Nephron progenitor cell (in vitro differentiated cells): ENCODE measurements at regions not wholly inside any gene's neighbourhood (a gene's known extent, or its start where the extent isn't known, plus 50 kb on each side); places are given as distances from the start of the nearest gene placed in this dataset.
"Not testable (repeated sequence)": the region's sequence is repeated elsewhere in the genome, so short reads cannot be mapped to it uniquely, and the experiment has no call there.

ENCODE experiments used
- DNase-seq: peaks from one replicate; pipeline ENCODE4 v3.0.0; 2021
- H3K27ac Mint-ChIP-seq: 2 replicates; pipeline ENCODE4 v1.8.0; 2021; ENCODE audit warnings: mild to moderate bottlenecking, moderate library complexity, mixed read lengths
- H3K27me3 Mint-ChIP-seq: 2 replicates; pipeline ENCODE4 v1.8.0; 2021; ENCODE audit warnings: mild to moderate bottlenecking, low read depth, mixed read lengths; ENCODE audit not compliant: poor library complexity
- H3K36me3 Mint-ChIP-seq: 2 replicates; pipeline ENCODE4 v1.8.0; 2021; ENCODE audit warnings: low read depth, mixed read lengths
- H3K4me1 Mint-ChIP-seq: 2 replicates; pipeline ENCODE4 v1.8.0; 2021; ENCODE audit warnings: mixed read lengths
- H3K4me3 Mint-ChIP-seq: 2 replicates; pipeline ENCODE4 v1.8.0; 2021; ENCODE audit warnings: mild to moderate bottlenecking, moderate library complexity, mixed read lengths
- H3K9me3 Mint-ChIP-seq: 2 replicates; pipeline ENCODE4 v1.8.0; 2021; ENCODE audit warnings: mild to moderate bottlenecking, moderate library complexity, mixed read lengths
- CTCF ChIP-seq: fragments of 200-600 bp; sonication (generic); IDR thresholded peaks from 2 replicates; pipeline ENCODE4 v1.5.0; 2021; ENCODE audit warnings: antibody characterized with exemption

- H3K4me1 Mint-ChIP-seq = no peaks in the 10 kb centered on the region
- H3K4me3 Mint-ChIP-seq = no peak overlapping the region
Measured at GRCh38 chr3:167051421-167051820, 328.7 kb downstream of the ZBBX start.

GRCh38 chr3:167033866-167034265 is 346.2 kb downstream of the ZBBX start:
- H3K27ac Mint-ChIP-seq = no peak overlapping the region
- no peaks in the 10 kb centered on the region for H3K27me3 Mint-ChIP-seq
- no peak for DNase-seq
- no peaks in the 10 kb centered on the region for H3K4me1 Mint-ChIP-seq
- TF ChIP-seq CTCF = no peak
- H3K9me3 Mint-ChIP-seq = no peaks in the 10 kb centered on the region
- H3K36me3 Mint-ChIP-seq = no peaks in the 10 kb centered on the region
- no peak overlapping the region for H3K4me3 Mint-ChIP-seq

More at GRCh38 chr3:167051421-167051820, 328.7 kb downstream of the ZBBX start:
- Mint-ChIP-seq H3K27ac (no peak overlapping the region), H3K27me3 (no peaks in the 10 kb centered on the region), H3K9me3 (no peaks in the 10 kb centered on the region), H3K36me3 (no peaks in the 10 kb centered on the region)
- no peak for TF ChIP-seq CTCF
- DNase-seq = no peak

GRCh38 chr3:167032267-167032876 is 347.7 kb downstream of the ZBBX start:
- DNase-seq = peak; percentile 4
- peak; percentile 52 for TF ChIP-seq CTCF
- H3K9me3 Mint-ChIP-seq = no peaks in the 10 kb centered on the region
- no peaks in the 10 kb centered on the region for H3K4me1 Mint-ChIP-seq
- H3K27ac Mint-ChIP-seq = no peak overlapping the region
- no peaks in the 10 kb centered on the region for H3K27me3 Mint-ChIP-seq
- no peaks in the 10 kb centered on the region for H3K36me3 Mint-ChIP-seq
- no peak overlapping the region for H3K4me3 Mint-ChIP-seq

GRCh38 chr3:167031364-167032049 is 348.6 kb downstream of the ZBBX start:
- Mint-ChIP-seq H3K36me3 (no peaks in the 10 kb centered on the region), H3K27ac (no peak overlapping the region), H3K27me3 (no peaks in the 10 kb centered on the region), H3K4me1 (no peaks in the 10 kb centered on the region), H3K9me3 (no peaks in the 10 kb centered on the region), H3K4me3 (no peak overlapping the region)
- TF ChIP-seq CTCF = no peak
- no peak for DNase-seq

GRCh38 chr3:167030082-167030725 is 349.9 kb downstream of the ZBBX start:
- Mint-ChIP-seq H3K4me1 (no peaks in the 10 kb centered on the region), H3K27ac (no peak overlapping the region), H3K9me3 (no peaks in the 10 kb centered on the region), H3K36me3 (no peaks in the 10 kb centered on the region), H3K4me3 (no peak overlapping the region), H3K27me3 (no peaks in the 10 kb centered on the region)
- no peak for DNase-seq
- no peak for TF ChIP-seq CTCF

- H3K27me3 Mint-ChIP-seq, DNase-seq, H3K27ac Mint-ChIP-seq, H3K36me3 Mint-ChIP-seq, H3K4me3 Mint-ChIP-seq, H3K4me1 Mint-ChIP-seq, H3K9me3 Mint-ChIP-seq: not testable (repeated sequence)
Measured at GRCh38 chr3:167019503-167019902, 360.6 kb downstream of the ZBBX start.

GRCh38 chr3:167018591-167019111 is 361.4 kb downstream of the ZBBX start:
- not testable (repeated sequence) for H3K9me3 Mint-ChIP-seq, H3K27me3 Mint-ChIP-seq, H3K27ac Mint-ChIP-seq, DNase-seq, H3K4me3 Mint-ChIP-seq, H3K36me3 Mint-ChIP-seq, H3K4me1 Mint-ChIP-seq
